Thyroid gland (tissue), 4 donors: ENCODE measurements at regions not wholly inside any gene's neighbourhood (a gene's known extent, or its start where the extent isn't known, plus 50 kb on each side); places are given as distances from the start of the nearest gene placed in this dataset.

ENCODE experiments used
- POLR2A ChIP-seq, 2 donors: fragments of 450-650 bp; IDR thresholded peaks; one replicate each; pipeline ENCODE4 v1.6.1; 2017; ENCODE audit warnings: antibody characterized with exemption in 2 of 2, mild to moderate bottlenecking in 2 of 2, moderate library complexity in 1 of 2
- TF ChIP-seq, protein P1 (sequence below), 6 experiments: fragments of 200-600 bp in 3 of 6; fragments of 450-650 bp in 3 of 6; sonication (generic) in 3 of 6; IDR thresholded peaks; one replicate each; pipeline ENCODE4 v1.5.1; 2016 to 2019; ENCODE audit warnings: antibody characterized with exemption in 6 of 6, mild to moderate bottlenecking in 2 of 6, inconsistent platforms in 1 of 6, moderate library complexity in 1 of 6

GRCh38 chr1:98068016-98068415, 147.2 kb upstream of the DPYD start:
- TF ChIP-seq, protein P1, sequence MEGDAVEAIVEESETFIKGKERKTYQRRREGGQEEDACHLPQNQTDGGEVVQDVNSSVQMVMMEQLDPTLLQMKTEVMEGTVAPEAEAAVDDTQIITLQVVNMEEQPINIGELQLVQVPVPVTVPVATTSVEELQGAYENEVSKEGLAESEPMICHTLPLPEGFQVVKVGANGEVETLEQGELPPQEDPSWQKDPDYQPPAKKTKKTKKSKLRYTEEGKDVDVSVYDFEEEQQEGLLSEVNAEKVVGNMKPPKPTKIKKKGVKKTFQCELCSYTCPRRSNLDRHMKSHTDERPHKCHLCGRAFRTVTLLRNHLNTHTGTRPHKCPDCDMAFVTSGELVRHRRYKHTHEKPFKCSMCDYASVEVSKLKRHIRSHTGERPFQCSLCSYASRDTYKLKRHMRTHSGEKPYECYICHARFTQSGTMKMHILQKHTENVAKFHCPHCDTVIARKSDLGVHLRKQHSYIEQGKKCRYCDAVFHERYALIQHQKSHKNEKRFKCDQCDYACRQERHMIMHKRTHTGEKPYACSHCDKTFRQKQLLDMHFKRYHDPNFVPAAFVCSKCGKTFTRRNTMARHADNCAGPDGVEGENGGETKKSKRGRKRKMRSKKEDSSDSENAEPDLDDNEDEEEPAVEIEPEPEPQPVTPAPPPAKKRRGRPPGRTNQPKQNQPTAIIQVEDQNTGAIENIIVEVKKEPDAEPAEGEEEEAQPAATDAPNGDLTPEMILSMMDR (IDR thresholded peaks at IDR 0.05), result no peak
- TF ChIP-seq POLR2A (IDR thresholded peaks at IDR 0.05), result no peak
